ENCODE measurements at regions not wholly inside any gene's neighbourhood (a gene's known extent, or its start where the extent isn't known, plus 50 kb on each side); places are given as distances from the start of the nearest gene placed in this dataset.

- TF ChIP-seq CTCF (IDR thresholded peaks at IDR 0.05) = no peak
- TF ChIP-seq EZH2 (IDR thresholded peaks at IDR 0.05) = no peak
These were observed 234.5 kb downstream of the NXPE2 start for GRCh38 chr11:114912826-114913225.

Data from neural progenitor cell (in vitro differentiated cells).